ENCODE measurements at regions not wholly inside any gene's neighbourhood (a gene's known extent, or its start where the extent isn't known, plus 50 kb on each side); places are given as distances from the start of the nearest gene placed in this dataset.

DNA sequence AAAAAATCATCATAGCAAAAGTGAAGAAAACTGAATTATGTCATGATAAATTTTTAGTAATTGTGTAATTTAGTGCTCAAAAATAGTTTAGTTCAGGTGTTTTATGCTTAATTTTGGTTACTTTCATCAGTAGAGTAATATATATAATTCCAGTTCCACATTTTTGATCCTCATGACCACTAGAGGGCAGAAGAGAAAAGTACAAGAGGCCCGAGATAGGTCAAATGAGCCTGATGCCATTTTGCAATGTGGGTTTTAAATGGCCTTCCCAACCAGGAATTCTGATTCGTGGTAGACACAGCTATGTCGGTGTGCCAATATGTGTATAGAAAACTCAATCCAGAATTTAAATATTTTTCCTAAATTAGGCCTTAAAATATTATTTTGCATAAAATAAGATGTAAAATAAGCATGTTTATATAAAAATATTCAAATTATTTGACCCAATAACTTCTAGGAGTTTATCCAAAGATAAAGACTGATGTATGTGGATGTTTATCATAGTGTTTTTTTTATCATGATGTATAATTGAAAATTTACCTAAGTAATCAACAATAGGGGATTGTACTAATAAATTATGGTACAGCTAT lies 159.7 kb upstream of the RPS6KA2 start (continued):
- TF ChIP-seq, protein P1, sequence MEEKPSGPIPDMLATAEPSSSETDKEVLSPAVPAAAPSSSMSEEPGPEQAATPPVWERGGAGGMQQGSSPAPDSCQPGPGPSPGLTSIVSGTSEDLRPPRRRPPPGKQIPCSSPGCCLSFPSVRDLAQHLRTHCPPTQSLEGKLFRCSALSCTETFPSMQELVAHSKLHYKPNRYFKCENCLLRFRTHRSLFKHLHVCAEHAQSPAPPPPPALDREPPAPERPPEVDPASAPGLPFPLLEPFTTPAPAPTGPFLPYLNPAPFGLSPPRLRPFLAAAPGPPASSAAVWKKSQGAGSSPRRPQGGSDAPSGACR (CRISPR knock-in tag; IDR thresholded peaks at IDR 0.05) = no peak
- TF ChIP-seq ATF1 (CRISPR knock-in tag; IDR thresholded peaks at IDR 0.05) (no peak), YY1 (IDR thresholded peaks at IDR 0.05; ENCODE audit: insufficient read depth, insufficient replicate concordance, low read depth, low read length) (peak; percentile 61), PAF1 (CRISPR knock-in tag; IDR thresholded peaks at IDR 0.05) (no peak), MTF2 (CRISPR knock-in tag; IDR thresholded peaks at IDR 0.05; ENCODE audit: borderline replicate concordance) (no peak), ZNF83 (CRISPR knock-in tag; IDR thresholded peaks at IDR 0.05; ENCODE audit: borderline replicate concordance) (no peak), KDM5B (CRISPR knock-in tag; IDR thresholded peaks at IDR 0.05; ENCODE audit: borderline replicate concordance) (no peak), POLR2A (IDR thresholded peaks at IDR 0.05; ENCODE audit: insufficient read depth in 1 of 2, low read depth in 2 of 2, low read length in 2 of 2) (no peak), JARID2 (CRISPR knock-in tag; IDR thresholded peaks at IDR 0.05; ENCODE audit: insufficient replicate concordance) (no peak), KLF6 (CRISPR knock-in tag; IDR thresholded peaks at IDR 0.05) (no peak), ZNF430 (CRISPR knock-in tag; IDR thresholded peaks at IDR 0.05) (no peak), FOSL2 (CRISPR knock-in tag; IDR thresholded peaks at IDR 0.05) (no peak), DPF2 (CRISPR knock-in tag; IDR thresholded peaks at IDR 0.05; ENCODE audit: borderline replicate concordance, low read depth) (no peak), FOXJ3 (CRISPR knock-in tag; IDR thresholded peaks at IDR 0.05; ENCODE audit: borderline replicate concordance) (no peak), TGIF2 (CRISPR knock-in tag; IDR thresholded peaks at IDR 0.05) (no peak), CEBPB (IDR thresholded peaks at IDR 0.05; ENCODE audit: borderline replicate concordance, low read depth, low read length) (peak; percentile 55; the same call in 1 of the 2 replicates), SRY (CRISPR knock-in tag; IDR thresholded peaks at IDR 0.05) (no peak), MIXL1 (CRISPR knock-in tag; IDR thresholded peaks at IDR 0.05) (peak; percentile 60; the same call in 1 of the 2 replicates), NR2F6 (IDR thresholded peaks at IDR 0.05) (no peak), NR2F6 (CRISPR knock-in tag; IDR thresholded peaks at IDR 0.05) (0 out of 2 replicates have a peak, but pooled peaks have one; percentile 27), KAT8 (CRISPR knock-in tag; IDR thresholded peaks at IDR 0.05) (no peak), KLF16 (CRISPR knock-in tag; IDR thresholded peaks at IDR 0.05) (no peak), ZNF589 (CRISPR knock-in tag; conservative IDR thresholded peaks at IDR 0.05) (no peak), HHEX (CRISPR knock-in tag; IDR thresholded peaks at IDR 0.05) (no peak)
- TF ChIP-seq, protein P2, sequence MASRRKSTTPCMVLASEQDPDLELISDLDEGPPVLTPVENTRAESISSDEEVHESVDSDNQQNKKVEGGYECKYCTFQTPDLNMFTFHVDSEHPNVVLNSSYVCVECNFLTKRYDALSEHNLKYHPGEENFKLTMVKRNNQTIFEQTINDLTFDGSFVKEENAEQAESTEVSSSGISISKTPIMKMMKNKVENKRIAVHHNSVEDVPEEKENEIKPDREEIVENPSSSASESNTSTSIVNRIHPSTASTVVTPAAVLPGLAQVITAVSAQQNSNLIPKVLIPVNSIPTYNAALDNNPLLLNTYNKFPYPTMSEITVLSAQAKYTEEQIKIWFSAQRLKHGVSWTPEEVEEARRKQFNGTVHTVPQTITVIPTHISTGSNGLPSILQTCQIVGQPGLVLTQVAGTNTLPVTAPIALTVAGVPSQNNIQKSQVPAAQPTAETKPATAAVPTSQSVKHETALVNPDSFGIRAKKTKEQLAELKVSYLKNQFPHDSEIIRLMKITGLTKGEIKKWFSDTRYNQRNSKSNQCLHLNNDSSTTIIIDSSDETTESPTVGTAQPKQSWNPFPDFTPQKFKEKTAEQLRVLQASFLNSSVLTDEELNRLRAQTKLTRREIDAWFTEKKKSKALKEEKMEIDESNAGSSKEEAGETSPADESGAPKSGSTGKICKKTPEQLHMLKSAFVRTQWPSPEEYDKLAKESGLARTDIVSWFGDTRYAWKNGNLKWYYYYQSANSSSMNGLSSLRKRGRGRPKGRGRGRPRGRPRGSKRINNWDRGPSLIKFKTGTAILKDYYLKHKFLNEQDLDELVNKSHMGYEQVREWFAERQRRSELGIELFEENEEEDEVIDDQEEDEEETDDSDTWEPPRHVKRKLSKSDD (CRISPR knock-in tag; IDR thresholded peaks at IDR 0.05; ENCODE audit: low read depth) = no peak
- TF ChIP-seq, protein P3, sequence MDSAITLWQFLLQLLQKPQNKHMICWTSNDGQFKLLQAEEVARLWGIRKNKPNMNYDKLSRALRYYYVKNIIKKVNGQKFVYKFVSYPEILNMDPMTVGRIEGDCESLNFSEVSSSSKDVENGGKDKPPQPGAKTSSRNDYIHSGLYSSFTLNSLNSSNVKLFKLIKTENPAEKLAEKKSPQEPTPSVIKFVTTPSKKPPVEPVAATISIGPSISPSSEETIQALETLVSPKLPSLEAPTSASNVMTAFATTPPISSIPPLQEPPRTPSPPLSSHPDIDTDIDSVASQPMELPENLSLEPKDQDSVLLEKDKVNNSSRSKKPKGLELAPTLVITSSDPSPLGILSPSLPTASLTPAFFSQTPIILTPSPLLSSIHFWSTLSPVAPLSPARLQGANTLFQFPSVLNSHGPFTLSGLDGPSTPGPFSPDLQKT (CRISPR knock-in tag; IDR thresholded peaks at IDR 0.05; ENCODE audit: borderline replicate concordance) = no peak
- TF ChIP-seq, protein P4, sequence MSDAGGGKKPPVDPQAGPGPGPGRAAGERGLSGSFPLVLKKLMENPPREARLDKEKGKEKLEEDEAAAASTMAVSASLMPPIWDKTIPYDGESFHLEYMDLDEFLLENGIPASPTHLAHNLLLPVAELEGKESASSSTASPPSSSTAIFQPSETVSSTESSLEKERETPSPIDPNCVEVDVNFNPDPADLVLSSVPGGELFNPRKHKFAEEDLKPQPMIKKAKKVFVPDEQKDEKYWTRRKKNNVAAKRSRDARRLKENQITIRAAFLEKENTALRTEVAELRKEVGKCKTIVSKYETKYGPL (CRISPR knock-in tag; IDR thresholded peaks at IDR 0.05) = no peak
- TF ChIP-seq, protein P5, sequence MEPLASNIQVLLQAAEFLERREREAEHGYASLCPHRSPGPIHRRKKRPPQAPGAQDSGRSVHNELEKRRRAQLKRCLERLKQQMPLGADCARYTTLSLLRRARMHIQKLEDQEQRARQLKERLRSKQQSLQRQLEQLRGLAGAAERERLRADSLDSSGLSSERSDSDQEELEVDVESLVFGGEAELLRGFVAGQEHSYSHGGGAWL (CRISPR knock-in tag; IDR thresholded peaks at IDR 0.05) = no peak

Measured in HepG2 (cell line).